Heart left ventricle (tissue), 16 donors: ENCODE measurements at regions not wholly inside any gene's neighbourhood (a gene's known extent, or its start where the extent isn't known, plus 50 kb on each side); places are given as distances from the start of the nearest gene placed in this dataset.

ENCODE experiments used
- ATAC-seq, 4 donors: fragments of 200-7000 bp; cut with Tn5 transposase; one replicate each; pipeline ENCODE4 v1.9.1; 2020 to 2022; ENCODE audit warnings: moderate library complexity in 4 of 4, mild to moderate bottlenecking in 3 of 4, moderate number of reproducible peaks in 1 of 4
- DNase-seq, 5 donors: peaks; one replicate each; pipeline ENCODE4 v3.0.0-alpha.2; 2020
- H3K27ac ChIP-seq, 12 donors: fragments of 200-600 bp; sonication (generic) in 4 of 12; one replicate each; pipeline versions ENCODE4 v1.5.0 to v1.8.0; 2016 to 2022; ENCODE audit warnings: mild to moderate bottlenecking in 2 of 12
- H3K27me3 ChIP-seq, 9 donors: fragments of 200-600 bp; sonication (generic) in 2 of 9; one replicate each; pipeline versions ENCODE4 v1.5.1 to v1.8.0; 2016 to 2022; ENCODE audit warnings: mild to moderate bottlenecking in 3 of 9
- H3K36me3 ChIP-seq, 9 donors: fragments of 200-600 bp; sonication (generic) in 2 of 9; one replicate each; pipeline versions ENCODE4 v1.5.0 to v1.8.0; 2018 to 2022; ENCODE audit warnings: mild to moderate bottlenecking in 2 of 9
- H3K4me1 ChIP-seq, 12 donors: fragments of 200-600 bp; sonication (generic) in 4 of 12; one replicate each; pipeline versions ENCODE4 v1.5.0 to v1.8.0; 2016 to 2022; ENCODE audit warnings: mild to moderate bottlenecking in 3 of 12
- H3K4me3 ChIP-seq, 12 donors: fragments of 200-600 bp; sonication (generic) in 4 of 12; one replicate each; pipeline versions ENCODE4 v1.5.0 to v1.8.0; 2017 to 2022; ENCODE audit warnings: mild to moderate bottlenecking in 9 of 12, moderate library complexity in 4 of 12
- H3K9me3 ChIP-seq, 12 donors: fragments of 200-600 bp; sonication (generic) in 4 of 12; one replicate each; pipeline versions ENCODE4 v1.5.0 to v1.8.0; 2016 to 2022; ENCODE audit warnings: mild to moderate bottlenecking in 1 of 12
- POLR2A ChIP-seq, 2 donors: fragments of 450-650 bp; IDR thresholded peaks; one replicate each; pipeline ENCODE4 v1.6.1; 2017; ENCODE audit warnings: antibody characterized with exemption in 2 of 2, mild to moderate bottlenecking in 2 of 2, moderate library complexity in 2 of 2
- WGBS, 4 donors: extraction: QIAGEN DNeasy Blood & Tissue Kit in 2 of 4; methylation state at CpG; one replicate each; pipeline versions ENCODE4 v1.1.5 to v1.1.7; 2013 to 2018; 5-methylcytosine and 5-hydroxymethylcytosine counted together
- intact Hi-C, 10 donors: fragments of 100-400 bp; cut with DNase I; formaldehyde crosslinking; loops; one replicate each; pipeline versions ENCODE4 v1.11.1 to v1.14.2; 2022
- TF ChIP-seq, protein P1 (sequence below), 12 donors: fragments of 200-600 bp; sonication (generic) in 4 of 12; IDR thresholded peaks; one replicate each; pipeline versions ENCODE4 v1.5.0 to v1.8.0; 2018 to 2022; ENCODE audit warnings: antibody characterized with exemption in 12 of 12, mild to moderate bottlenecking in 5 of 12
- donor health status: ischemic (EF 13 %, LVEDD 7.1; RV severe dilation, severe dysfunction).
- donor health status: healthy with polysubstance abuse.
- donor health status: DM: no; HTN: yes; CAD: no.
- donor health status: DM: no; HTN: no; CAD: no.
- donor health status: ischemic (EF 25% LVEDD 6.9; RV normal size, moderate dysfunction).
- donor health status: ischemic (EF 25% LVEDD 5.7; RV mildly dilated, moderate dysfunction).
- donor health status: healthy.
- donor health status: DM: yes; HTN: yes; CAD: no.
- donor health status: ischemic (EF 35%, LVEDD 5.7; RV mildly dilated, moderate dysfunction).
- donor health status: nonischemic (EF 11% LVEDD 7.7; RV severe dilation, severe dysfunction).
- donor health status: DM: yes; HTN: yes; CAD: no.
- donor health status: PGD.
- donor health status: ischemic (EF 29% LVEDD 5.4; RV normal size, mild dysfunction).
- donor health status: nonischemic (EF 23%, LVEDD 6.1; RV moderate dilation, normal function).

- no peak for TF ChIP-seq POLR2A (IDR thresholded peaks at IDR 0.05)
- TF ChIP-seq, protein P1, sequence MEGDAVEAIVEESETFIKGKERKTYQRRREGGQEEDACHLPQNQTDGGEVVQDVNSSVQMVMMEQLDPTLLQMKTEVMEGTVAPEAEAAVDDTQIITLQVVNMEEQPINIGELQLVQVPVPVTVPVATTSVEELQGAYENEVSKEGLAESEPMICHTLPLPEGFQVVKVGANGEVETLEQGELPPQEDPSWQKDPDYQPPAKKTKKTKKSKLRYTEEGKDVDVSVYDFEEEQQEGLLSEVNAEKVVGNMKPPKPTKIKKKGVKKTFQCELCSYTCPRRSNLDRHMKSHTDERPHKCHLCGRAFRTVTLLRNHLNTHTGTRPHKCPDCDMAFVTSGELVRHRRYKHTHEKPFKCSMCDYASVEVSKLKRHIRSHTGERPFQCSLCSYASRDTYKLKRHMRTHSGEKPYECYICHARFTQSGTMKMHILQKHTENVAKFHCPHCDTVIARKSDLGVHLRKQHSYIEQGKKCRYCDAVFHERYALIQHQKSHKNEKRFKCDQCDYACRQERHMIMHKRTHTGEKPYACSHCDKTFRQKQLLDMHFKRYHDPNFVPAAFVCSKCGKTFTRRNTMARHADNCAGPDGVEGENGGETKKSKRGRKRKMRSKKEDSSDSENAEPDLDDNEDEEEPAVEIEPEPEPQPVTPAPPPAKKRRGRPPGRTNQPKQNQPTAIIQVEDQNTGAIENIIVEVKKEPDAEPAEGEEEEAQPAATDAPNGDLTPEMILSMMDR (IDR thresholded peaks at IDR 0.05): no peak
- ATAC-seq (no peak), DNase-seq (no peak)
- H3K4me3 ChIP-seq: no peak overlapping the region
- H3K36me3 ChIP-seq: no peaks in the 10 kb centered on the region
- WGBS, 4 donors: 63 to 70% (median 68%) methylated on average over 15 of the region's 15 CpGs
- no peaks in the 10 kb centered on the region for H3K27me3 ChIP-seq
- intact Hi-C loops: no loop called here
- no peak overlapping the region for H3K27ac ChIP-seq
- no peaks in the 10 kb centered on the region for H3K9me3 ChIP-seq
- H3K4me1 ChIP-seq: peaks cover 0 to 30% (median 6%) of the 10 kb centered on the region in 12 donors
These were observed 161.7 kb upstream of the AFDN start for GRCh38 chr6:167664678-167665660.

GRCh38 chr6:167665698-167666330 is 160.9 kb upstream of the AFDN start:
- no peak overlapping the region for H3K27ac ChIP-seq
- TF ChIP-seq POLR2A (IDR thresholded peaks at IDR 0.05): no peak
- TF ChIP-seq, protein P1 (IDR thresholded peaks at IDR 0.05): no peak
- ATAC-seq (no peak), DNase-seq (no peak)
- intact Hi-C loops: no loop called here
- H3K4me3 ChIP-seq: no peak overlapping the region
- H3K36me3 ChIP-seq: no peaks in the 10 kb centered on the region
- 83 to 92% (median 89%) methylated on average over 19 of the region's 19 CpGs for WGBS, 4 donors
- peaks cover 0 to 30% (median 10%) of the 10 kb centered on the region in 12 donors for H3K4me1 ChIP-seq
- no peaks in the 10 kb centered on the region for H3K27me3 ChIP-seq
- no peaks in the 10 kb centered on the region for H3K9me3 ChIP-seq

- 82 to 89% (median 87%) methylated on average over 14 to 20 of the region's 20 CpGs for WGBS, 4 donors
- H3K36me3 ChIP-seq: no peaks in the 10 kb centered on the region
- intact Hi-C loops: no loop called here
- DNase-seq (no peak), ATAC-seq (no peak)
- H3K9me3 ChIP-seq: no peaks in the 10 kb centered on the region
- TF ChIP-seq POLR2A (IDR thresholded peaks at IDR 0.05): no peak
- TF ChIP-seq, protein P1 (IDR thresholded peaks at IDR 0.05): no peak
- H3K4me3 ChIP-seq: no peak overlapping the region
- peaks cover 0 to 30% (median 11%) of the 10 kb centered on the region in 12 donors for H3K4me1 ChIP-seq
- H3K27me3 ChIP-seq: no peaks in the 10 kb centered on the region
- H3K27ac ChIP-seq: no peak overlapping the region
These were observed 160.0 kb upstream of the AFDN start for GRCh38 chr6:167666571-167667203.
